ENCODE measurements at regions not wholly inside any gene's neighbourhood (a gene's known extent, or its start where the extent isn't known, plus 50 kb on each side); places are given as distances from the start of the nearest gene placed in this dataset.

GRCh38 chr6:77363702-77364101 lies 99.6 kb downstream of the HTR1B start:
- TF ChIP-seq CTCF (IDR thresholded peaks at IDR 0.05) (no peak), POLR2A (IDR thresholded peaks at IDR 0.05) (no peak)
